ENCODE measurements at regions not wholly inside any gene's neighbourhood (a gene's known extent, or its start where the extent isn't known, plus 50 kb on each side); places are given as distances from the start of the nearest gene placed in this dataset.

- no peak for TF ChIP-seq CTCF (IDR thresholded peaks at IDR 0.05)
- TF ChIP-seq POLR2A (IDR thresholded peaks at IDR 0.05), result no peak
Measured at GRCh38 chr9:87011551-87011950, 64.2 kb upstream of the GAS1 start.
